GM12878 (cell line): ENCODE measurements at regions not wholly inside any gene's neighbourhood (a gene's known extent, or its start where the extent isn't known, plus 50 kb on each side); places are given as distances from the start of the nearest gene placed in this dataset.

ENCODE experiments used
- BHLHE40 ChIP-seq, 2 experiments: fragments of 450-650 bp in 1 of 2; IDR thresholded peaks; 2 replicates each; pipeline ENCODE4 v1.6.1; 2011 to 2017; ENCODE audit warnings: low read depth in 2 of 2, borderline replicate concordance in 1 of 2, improper control_type of control experiment in 1 of 2, low read length in 1 of 2, mild to moderate bottlenecking in 1 of 2
- JUND ChIP-seq: IDR thresholded peaks from 2 replicates; pipeline ENCODE4 v1.6.1; 2012; ENCODE audit warnings: low read depth, mild to moderate bottlenecking, low read length, improper control_type of control experiment, moderate library complexity
- MAX ChIP-seq: IDR thresholded peaks from 2 replicates; pipeline ENCODE4 v1.6.1; 2012; ENCODE audit warnings: low read depth, low read length, improper control_type of control experiment
- RAD21 ChIP-seq: IDR thresholded peaks from 2 replicates; pipeline ENCODE4 v1.6.1; 2011; ENCODE audit warnings: mild to moderate bottlenecking, low read depth, low read length, moderate library complexity; ENCODE audit not compliant: insufficient read depth
- SMC3 ChIP-seq: IDR thresholded peaks from 2 replicates; pipeline ENCODE4 v1.6.1; 2011; ENCODE audit warnings: low read length, improper control_type of control experiment, borderline replicate concordance
- SP1 ChIP-seq: IDR thresholded peaks from one replicate; pipeline ENCODE4 v1.6.1; 2011; ENCODE audit warnings: low read depth, low read length
- TF ChIP-seq, protein P1 (sequence below): fragments of 450-650 bp; IDR thresholded peaks from 2 replicates; pipeline ENCODE4 v1.6.1; 2017; ENCODE audit warnings: mild to moderate bottlenecking
- TF ChIP-seq, protein P2 (sequence below): fragments of 450-650 bp; IDR thresholded peaks from 2 replicates; pipeline ENCODE4 v1.6.1; 2018; ENCODE audit warnings: mild to moderate bottlenecking, low read depth, moderate library complexity; ENCODE audit not compliant: partially characterized antibody
- TF ChIP-seq, protein P3 (sequence below), 3 experiments: IDR thresholded peaks in 2 of 3; conservative IDR thresholded peaks in 1 of 3; 2 replicates each; pipeline ENCODE4 v1.5.1; 2011; ENCODE audit warnings: low read depth in 3 of 3, low read length in 3 of 3, mild to moderate bottlenecking in 3 of 3, control low read depth in 2 of 3, moderate library complexity in 2 of 3, inconsistent platforms in 1 of 3, mixed read lengths in 1 of 3; ENCODE audit not compliant: control insufficient read depth in 2 of 3, insufficient read depth in 1 of 3; ENCODE audit errors: extremely low read depth in 1 of 3

- no peak for TF ChIP-seq MAX
- no peak for TF ChIP-seq RAD21
- TF ChIP-seq JUND, result no peak
- TF ChIP-seq, protein P1, sequence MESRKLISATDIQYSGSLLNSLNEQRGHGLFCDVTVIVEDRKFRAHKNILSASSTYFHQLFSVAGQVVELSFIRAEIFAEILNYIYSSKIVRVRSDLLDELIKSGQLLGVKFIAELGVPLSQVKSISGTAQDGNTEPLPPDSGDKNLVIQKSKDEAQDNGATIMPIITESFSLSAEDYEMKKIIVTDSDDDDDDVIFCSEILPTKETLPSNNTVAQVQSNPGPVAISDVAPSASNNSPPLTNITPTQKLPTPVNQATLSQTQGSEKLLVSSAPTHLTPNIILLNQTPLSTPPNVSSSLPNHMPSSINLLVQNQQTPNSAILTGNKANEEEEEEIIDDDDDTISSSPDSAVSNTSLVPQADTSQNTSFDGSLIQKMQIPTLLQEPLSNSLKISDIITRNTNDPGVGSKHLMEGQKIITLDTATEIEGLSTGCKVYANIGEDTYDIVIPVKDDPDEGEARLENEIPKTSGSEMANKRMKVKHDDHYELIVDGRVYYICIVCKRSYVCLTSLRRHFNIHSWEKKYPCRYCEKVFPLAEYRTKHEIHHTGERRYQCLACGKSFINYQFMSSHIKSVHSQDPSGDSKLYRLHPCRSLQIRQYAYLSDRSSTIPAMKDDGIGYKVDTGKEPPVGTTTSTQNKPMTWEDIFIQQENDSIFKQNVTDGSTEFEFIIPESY, result no peak
- TF ChIP-seq, protein P2, sequence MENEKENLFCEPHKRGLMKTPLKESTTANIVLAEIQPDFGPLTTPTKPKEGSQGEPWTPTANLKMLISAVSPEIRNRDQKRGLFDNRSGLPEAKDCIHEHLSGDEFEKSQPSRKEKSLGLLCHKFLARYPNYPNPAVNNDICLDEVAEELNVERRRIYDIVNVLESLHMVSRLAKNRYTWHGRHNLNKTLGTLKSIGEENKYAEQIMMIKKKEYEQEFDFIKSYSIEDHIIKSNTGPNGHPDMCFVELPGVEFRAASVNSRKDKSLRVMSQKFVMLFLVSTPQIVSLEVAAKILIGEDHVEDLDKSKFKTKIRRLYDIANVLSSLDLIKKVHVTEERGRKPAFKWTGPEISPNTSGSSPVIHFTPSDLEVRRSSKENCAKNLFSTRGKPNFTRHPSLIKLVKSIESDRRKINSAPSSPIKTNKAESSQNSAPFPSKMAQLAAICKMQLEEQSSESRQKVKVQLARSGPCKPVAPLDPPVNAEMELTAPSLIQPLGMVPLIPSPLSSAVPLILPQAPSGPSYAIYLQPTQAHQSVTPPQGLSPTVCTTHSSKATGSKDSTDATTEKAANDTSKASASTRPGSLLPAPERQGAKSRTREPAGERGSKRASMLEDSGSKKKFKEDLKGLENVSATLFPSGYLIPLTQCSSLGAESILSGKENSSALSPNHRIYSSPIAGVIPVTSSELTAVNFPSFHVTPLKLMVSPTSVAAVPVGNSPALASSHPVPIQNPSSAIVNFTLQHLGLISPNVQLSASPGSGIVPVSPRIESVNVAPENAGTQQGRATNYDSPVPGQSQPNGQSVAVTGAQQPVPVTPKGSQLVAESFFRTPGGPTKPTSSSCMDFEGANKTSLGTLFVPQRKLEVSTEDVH, result no peak
- TF ChIP-seq, protein P3, sequence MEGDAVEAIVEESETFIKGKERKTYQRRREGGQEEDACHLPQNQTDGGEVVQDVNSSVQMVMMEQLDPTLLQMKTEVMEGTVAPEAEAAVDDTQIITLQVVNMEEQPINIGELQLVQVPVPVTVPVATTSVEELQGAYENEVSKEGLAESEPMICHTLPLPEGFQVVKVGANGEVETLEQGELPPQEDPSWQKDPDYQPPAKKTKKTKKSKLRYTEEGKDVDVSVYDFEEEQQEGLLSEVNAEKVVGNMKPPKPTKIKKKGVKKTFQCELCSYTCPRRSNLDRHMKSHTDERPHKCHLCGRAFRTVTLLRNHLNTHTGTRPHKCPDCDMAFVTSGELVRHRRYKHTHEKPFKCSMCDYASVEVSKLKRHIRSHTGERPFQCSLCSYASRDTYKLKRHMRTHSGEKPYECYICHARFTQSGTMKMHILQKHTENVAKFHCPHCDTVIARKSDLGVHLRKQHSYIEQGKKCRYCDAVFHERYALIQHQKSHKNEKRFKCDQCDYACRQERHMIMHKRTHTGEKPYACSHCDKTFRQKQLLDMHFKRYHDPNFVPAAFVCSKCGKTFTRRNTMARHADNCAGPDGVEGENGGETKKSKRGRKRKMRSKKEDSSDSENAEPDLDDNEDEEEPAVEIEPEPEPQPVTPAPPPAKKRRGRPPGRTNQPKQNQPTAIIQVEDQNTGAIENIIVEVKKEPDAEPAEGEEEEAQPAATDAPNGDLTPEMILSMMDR (IDR thresholded peaks at IDR 0.05 in 2 of 3, conservative IDR thresholded peaks at IDR 0.05 in 1 of 3; ENCODE audit: control insufficient read depth in 2 of 3, extremely low read depth in 1 of 3, insufficient read depth in 1 of 3, low read depth in 3 of 3, low read length in 3 of 3), result no peak
- no peak for TF ChIP-seq BHLHE40 (IDR thresholded peaks at IDR 0.05; ENCODE audit: borderline replicate concordance in 1 of 2, low read depth in 2 of 2, low read length in 1 of 2)
- TF ChIP-seq SP1, result no peak
- TF ChIP-seq SMC3, result no peak
These were observed 53.5 kb upstream of the ASPRV1 start for GRCh38 chr2:70014959-70015358.
